Effector memory CD4-positive, alpha-beta T cell (primary cell): ENCODE measurements at regions not wholly inside any gene's neighbourhood (a gene's known extent, or its start where the extent isn't known, plus 50 kb on each side); places are given as distances from the start of the nearest gene placed in this dataset.

Experiments used
- DNase-seq, 3 donors: peaks; one replicate each; pipeline ENCODE4 v3.0.0-alpha.2; 2020
- H3K27ac ChIP-seq: 2 replicates; pipeline ENCODE4 v1.7.0; 2013; ENCODE audit warnings: mild to moderate bottlenecking, low read length, moderate library complexity; ENCODE audit not compliant: insufficient read depth, poor library complexity, severe bottlenecking
- H3K27me3 ChIP-seq: replicated peaks from 2 replicates; pipeline ENCODE4 v1.7.0; 2013; ENCODE audit warnings: mild to moderate bottlenecking, low read length; ENCODE audit not compliant: insufficient read depth, control insufficient read depth, poor library complexity, severe bottlenecking
- H3K36me3 ChIP-seq: 2 replicates; pipeline ENCODE4 v1.7.0; 2013; ENCODE audit warnings: mild to moderate bottlenecking, low read length, moderate library complexity; ENCODE audit not compliant: control insufficient read depth, insufficient read depth
- H3K4me1 ChIP-seq: 2 replicates; pipeline ENCODE4 v1.7.0; 2013; ENCODE audit warnings: low read length, mild to moderate bottlenecking; ENCODE audit not compliant: control insufficient read depth, insufficient read depth, poor library complexity, severe bottlenecking
- H3K4me3 ChIP-seq: 2 replicates; pipeline ENCODE4 v1.7.0; 2013; ENCODE audit warnings: low read length, low read depth, mild to moderate bottlenecking; ENCODE audit not compliant: insufficient read depth, poor library complexity, severe bottlenecking
- H3K9me3 ChIP-seq: 2 replicates; pipeline ENCODE4 v1.7.0; 2013; ENCODE audit warnings: mild to moderate bottlenecking, low read length, moderate library complexity; ENCODE audit not compliant: control insufficient read depth

GRCh38 chr3:40779039-40779438 is 254.3 kb downstream of the ZNF621 start:
- Histone ChIP-seq H3K27ac (no peak overlapping the region), H3K27me3 (no peaks in the 10 kb centered on the region), H3K4me3 (no peak overlapping the region), H3K4me1 (no peaks in the 10 kb centered on the region), H3K9me3 (no peaks in the 10 kb centered on the region), H3K36me3 (no peaks in the 10 kb centered on the region)
- no peak for DNase-seq

DNA sequence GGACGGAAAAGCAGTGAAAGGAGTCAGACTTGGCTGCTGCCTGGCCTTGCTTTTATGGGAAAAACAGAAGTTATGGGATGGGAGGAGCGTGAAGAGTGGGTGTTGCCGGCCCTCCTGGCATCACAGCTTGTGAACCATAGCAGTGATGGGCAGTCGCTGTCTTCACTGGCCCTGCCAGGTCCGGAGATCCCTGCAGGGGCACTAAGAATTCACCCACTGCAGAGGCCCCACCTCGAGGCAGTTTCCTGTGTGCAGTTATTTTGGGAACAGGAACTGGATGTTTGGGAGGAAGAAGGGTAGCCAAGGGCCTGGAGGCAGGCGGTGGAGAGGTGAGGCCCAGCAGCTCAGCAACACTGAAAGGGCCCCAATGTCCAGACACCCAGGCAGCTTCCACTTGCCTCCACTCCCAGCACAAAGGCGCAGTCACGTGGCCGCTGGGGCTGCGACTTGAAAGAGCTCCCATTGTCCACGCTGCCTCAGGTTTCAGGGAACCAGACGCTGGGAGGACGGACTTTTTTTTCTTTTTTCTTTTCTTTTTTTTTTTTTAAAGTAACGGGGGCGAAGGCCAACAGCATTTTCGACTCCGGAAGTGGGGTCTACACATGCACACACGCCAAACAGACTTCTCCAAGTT is 255.6 kb downstream of the ZNF621 start:
- H3K9me3 ChIP-seq = no peaks in the 10 kb centered on the region
- H3K27me3 ChIP-seq = no peaks in the 10 kb centered on the region
- no peaks in the 10 kb centered on the region for H3K36me3 ChIP-seq
- no peaks in the 10 kb centered on the region for H3K4me1 ChIP-seq
- DNase-seq = no peak
- no peak overlapping the region for H3K27ac ChIP-seq
- no peak overlapping the region for H3K4me3 ChIP-seq

DNA sequence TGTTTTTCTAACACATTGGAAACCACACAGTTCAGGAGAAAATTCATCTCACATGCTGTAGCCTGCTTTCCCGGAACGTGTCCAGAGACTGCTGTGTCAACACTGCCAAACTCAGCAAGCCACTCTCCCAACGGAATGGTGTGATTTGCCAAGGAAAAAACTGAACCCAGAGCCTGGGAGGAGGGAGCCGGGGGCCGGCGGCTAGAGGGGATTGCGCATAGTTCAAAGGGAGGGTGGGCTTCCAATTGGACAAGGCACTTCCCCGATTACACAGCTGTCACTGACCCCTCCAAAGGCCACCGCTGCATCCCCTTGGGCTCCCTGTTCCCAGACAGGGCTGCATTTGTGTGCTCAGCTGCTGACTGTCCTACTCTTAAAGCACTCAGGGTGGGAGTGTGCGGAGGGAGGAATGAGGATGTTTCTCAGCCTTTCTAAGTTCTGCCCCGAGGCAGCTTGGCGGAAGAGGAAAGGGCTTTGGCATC is 256.2 kb downstream of the ZNF621 start:
- no peak for DNase-seq
- H3K27ac ChIP-seq = no peak overlapping the region
- no peaks in the 10 kb centered on the region for H3K4me1 ChIP-seq
- H3K9me3 ChIP-seq = no peaks in the 10 kb centered on the region
- H3K4me3 ChIP-seq = no peak overlapping the region
- H3K36me3 ChIP-seq = no peaks in the 10 kb centered on the region
- no peaks in the 10 kb centered on the region for H3K27me3 ChIP-seq

DNA sequence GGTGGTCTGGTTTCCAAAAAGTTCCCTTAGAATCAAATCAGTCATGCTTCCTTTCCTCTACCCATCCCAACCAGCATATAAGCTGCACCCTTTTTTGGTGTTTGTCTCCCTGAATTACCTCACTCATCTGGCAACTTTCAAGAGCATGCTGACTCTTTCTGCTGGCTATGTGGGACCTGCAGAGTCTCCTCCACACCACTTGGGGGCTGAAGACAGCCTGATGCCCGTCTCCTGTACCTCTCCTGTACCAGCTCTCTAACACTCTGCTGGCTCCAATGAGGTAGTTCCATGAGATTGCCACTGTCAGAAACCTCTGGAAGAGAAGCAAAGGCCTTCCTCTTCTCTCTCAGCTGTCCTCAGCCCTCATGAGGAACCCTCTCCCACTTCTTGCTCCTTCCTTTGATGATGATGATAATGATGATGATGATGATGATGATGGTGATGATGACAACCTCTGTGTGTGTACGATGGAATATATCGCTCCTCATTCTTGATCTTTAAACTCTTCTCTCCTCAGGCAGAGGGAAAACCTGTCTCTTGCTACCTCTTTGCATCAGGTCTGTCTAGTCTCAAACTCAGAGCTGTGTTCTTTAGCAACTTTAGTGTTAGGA is 257.5 kb downstream of the ZNF621 start:
- Histone ChIP-seq H3K27me3 (no peaks in the 10 kb centered on the region), H3K36me3 (no peaks in the 10 kb centered on the region), H3K4me3 (no peak overlapping the region), H3K4me1 (no peaks in the 10 kb centered on the region), H3K27ac (no peak overlapping the region), H3K9me3 (no peaks in the 10 kb centered on the region)
- DNase-seq = no peak

DNA sequence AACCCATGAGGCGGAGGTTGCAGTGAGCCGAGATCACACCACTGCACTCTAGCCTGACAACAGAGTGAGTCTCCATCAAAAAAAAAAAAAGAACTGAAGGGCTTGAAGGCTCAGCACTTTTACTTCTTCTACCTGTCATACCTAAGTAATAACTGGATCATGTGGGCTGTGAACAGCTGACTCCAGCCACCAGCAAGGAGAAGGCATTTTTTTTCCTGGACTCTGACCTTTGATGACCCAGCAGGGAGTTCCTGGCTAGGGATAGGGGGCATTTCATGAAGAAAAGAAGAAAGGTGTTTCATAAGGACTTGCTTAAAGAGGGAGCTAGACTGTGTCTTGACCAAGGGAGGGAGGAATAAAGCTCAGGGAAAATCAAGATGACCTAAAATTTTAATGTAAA is 266.0 kb downstream of the ZNF621 start:
- Histone ChIP-seq H3K9me3 (no peaks in the 10 kb centered on the region), H3K4me3 (no peak overlapping the region), H3K36me3 (no peaks in the 10 kb centered on the region), H3K27me3 (no peaks in the 10 kb centered on the region), H3K4me1 (no peaks in the 10 kb centered on the region), H3K27ac (no peak overlapping the region)
- no peak for DNase-seq

DNA sequence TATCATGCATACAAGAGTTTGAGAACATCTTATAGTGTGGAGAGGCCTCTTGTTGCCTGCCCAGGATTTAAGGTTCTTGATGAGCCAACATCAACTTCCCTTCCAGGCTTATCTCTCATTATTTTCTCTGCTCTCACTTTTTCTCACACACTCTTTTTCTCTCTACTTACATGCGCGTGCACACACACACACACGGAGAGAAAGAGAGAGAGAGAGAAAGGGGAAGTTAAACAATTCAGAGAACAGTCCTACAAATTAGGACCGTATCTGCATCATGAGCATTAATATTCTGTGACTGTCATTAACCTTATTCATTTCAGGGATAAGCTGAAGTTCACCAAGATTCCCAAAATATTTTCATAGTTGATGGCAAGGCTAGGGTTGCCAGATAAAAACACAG is 269.0 kb downstream of the ZNF621 start:
- H3K27ac ChIP-seq = no peak overlapping the region
- no peaks in the 10 kb centered on the region for H3K36me3 ChIP-seq
- no peaks in the 10 kb centered on the region for H3K27me3 ChIP-seq
- no peaks in the 10 kb centered on the region for H3K4me1 ChIP-seq
- H3K9me3 ChIP-seq = no peaks in the 10 kb centered on the region
- H3K4me3 ChIP-seq = no peak overlapping the region
- no peak for DNase-seq

GRCh38 chr3:40800343-40800742 is 275.6 kb downstream of the ZNF621 start:
- H3K27me3 ChIP-seq = no peaks in the 10 kb centered on the region
- H3K4me3 ChIP-seq = no peak overlapping the region
- H3K4me1 ChIP-seq = no peaks in the 10 kb centered on the region
- H3K36me3 ChIP-seq = no peaks in the 10 kb centered on the region
- no peaks in the 10 kb centered on the region for H3K9me3 ChIP-seq
- H3K27ac ChIP-seq = no peak overlapping the region
- no peak for DNase-seq

DNA sequence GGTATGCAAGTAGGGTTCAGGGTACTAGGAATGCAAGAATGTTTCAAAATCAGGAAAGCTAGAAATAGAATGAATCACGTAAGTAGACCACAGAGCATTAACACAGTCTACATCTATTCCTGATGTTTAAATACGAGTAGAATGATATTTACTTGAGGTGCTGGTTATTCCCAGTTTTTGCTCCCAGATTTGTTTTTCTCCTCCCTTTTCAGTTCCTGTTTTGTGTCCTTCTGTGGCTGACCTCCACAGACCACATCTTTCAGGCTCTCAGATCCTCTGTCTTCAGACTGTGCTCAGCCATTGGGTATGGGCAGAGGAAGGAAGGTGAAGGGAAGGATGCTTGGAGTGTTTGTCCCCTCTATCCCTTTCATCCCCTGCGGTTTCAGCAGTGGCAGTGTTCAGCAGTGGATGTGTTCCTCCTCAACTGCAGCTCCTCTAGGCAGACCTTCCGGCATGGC is 276.6 kb downstream of the ZNF621 start:
- Histone ChIP-seq H3K4me1 (no peaks in the 10 kb centered on the region), H3K27me3 (no peaks in the 10 kb centered on the region), H3K9me3 (no peaks in the 10 kb centered on the region), H3K27ac (no peak overlapping the region), H3K36me3 (no peaks in the 10 kb centered on the region), H3K4me3 (no peak overlapping the region)
- no peak for DNase-seq

DNA sequence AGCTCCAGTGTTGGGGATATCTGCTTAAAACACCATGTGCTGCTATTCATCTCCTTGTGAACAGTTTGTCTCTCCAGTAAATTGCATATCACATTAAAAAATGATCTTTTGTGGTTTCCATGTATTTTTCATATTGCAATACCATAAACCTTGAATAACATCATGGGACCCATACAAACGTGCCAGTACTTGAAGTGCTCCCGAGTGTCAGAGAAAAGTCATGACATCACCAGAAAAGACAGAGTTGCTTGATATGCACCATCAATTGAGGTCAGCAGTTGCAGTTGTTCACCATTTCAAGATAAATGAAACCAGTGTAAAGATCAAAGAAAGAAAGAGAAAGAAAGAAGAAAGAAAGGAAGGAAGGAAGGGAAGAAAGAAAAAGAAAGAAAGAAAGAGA is 278.6 kb downstream of the ZNF621 start:
- no peak for DNase-seq
- Histone ChIP-seq H3K4me3 (no peak overlapping the region), H3K36me3 (no peaks in the 10 kb centered on the region), H3K9me3 (no peaks in the 10 kb centered on the region), H3K4me1 (no peaks in the 10 kb centered on the region), H3K27ac (no peak overlapping the region), H3K27me3 (no peaks in the 10 kb centered on the region)

- Histone ChIP-seq H3K4me1 (no peaks in the 10 kb centered on the region), H3K27me3 (no peaks in the 10 kb centered on the region)
- no peak for DNase-seq
Measured at GRCh38 chr3:40805456-40805855, 280.7 kb downstream of the ZNF621 start.

More at GRCh38 chr3:40805456-40805855, 280.7 kb downstream of the ZNF621 start:
- Histone ChIP-seq H3K9me3 (no peaks in the 10 kb centered on the region), H3K27ac (no peak overlapping the region), H3K36me3 (no peaks in the 10 kb centered on the region), H3K4me3 (no peak overlapping the region)
